ENCODE measurements at regions not wholly inside any gene's neighbourhood (a gene's known extent, or its start where the extent isn't known, plus 50 kb on each side); places are given as distances from the start of the nearest gene placed in this dataset.

GRCh38 chr6:81820980-81821379 lies 68.5 kb upstream of the TENT5A start:
- DNase-seq (ENCODE audit: low spot score): no peak
- no peak for FAIRE-seq

GRCh38 chr6:81820422-81820821 lies 67.9 kb upstream of the TENT5A start:
- DNase-seq (ENCODE audit: low spot score) (no peak), FAIRE-seq (no peak)

GRCh38 chr6:81819767-81820166 lies 67.3 kb upstream of the TENT5A start:
- FAIRE-seq (no peak), DNase-seq (ENCODE audit: low spot score) (no peak)

- FAIRE-seq (no peak), DNase-seq (ENCODE audit: low spot score) (no peak)
Measured at GRCh38 chr6:81818901-81819361, 66.5 kb upstream of the TENT5A start.

GRCh38 chr6:81816380-81816779 lies 63.9 kb upstream of the TENT5A start:
- FAIRE-seq (no peak), DNase-seq (ENCODE audit: low spot score) (no peak)

GRCh38 chr6:81814370-81815076 lies 62.0 kb upstream of the TENT5A start:
- FAIRE-seq (no peak), DNase-seq (ENCODE audit: low spot score) (no peak)

GRCh38 chr6:81813305-81813704 lies 60.8 kb upstream of the TENT5A start:
- FAIRE-seq: no peak
- DNase-seq (ENCODE audit: low spot score): no peak

- no peak for DNase-seq (ENCODE audit: low spot score)
Measured at GRCh38 chr6:81812401-81812800, 59.9 kb upstream of the TENT5A start.

GRCh38 chr6:81808851-81809570 lies 56.5 kb upstream of the TENT5A start:
- FAIRE-seq (no peak), DNase-seq (ENCODE audit: low spot score) (no peak)

More at GRCh38 chr6:81812401-81812800, 59.9 kb upstream of the TENT5A start:
- FAIRE-seq: no peak

- DNase-seq (ENCODE audit: low spot score): no peak
- no peak for FAIRE-seq
Measured at GRCh38 chr6:81806793-81807565, 54.5 kb upstream of the TENT5A start.

- DNase-seq (ENCODE audit: low spot score): no peak
- FAIRE-seq: no peak
Measured at GRCh38 chr6:81802356-81802755, 49.9 kb upstream of the TENT5A start.

Data from urothelium cell line (cell line).